Thoracic aorta (tissue), 2 donors: ENCODE measurements at regions not wholly inside any gene's neighbourhood (a gene's known extent, or its start where the extent isn't known, plus 50 kb on each side); places are given as distances from the start of the nearest gene placed in this dataset.

Source experiments
- ATAC-seq: fragments of 150-250 bp; one replicate; pipeline ENCODE4 v1.8.0; 2017; ENCODE audit warnings: low read depth; ENCODE audit not compliant: insufficient number of reproducible peaks, low FRiP score
- DNase-seq: peaks from one replicate; pipeline ENCODE4 v3.0.0-alpha.2; 2020; ENCODE audit warnings: low spot score
- H3K27ac ChIP-seq, 2 donors: fragments of 200-600 bp; sonication (generic); 1 replicate in 1 of 2; 2 replicates in 1 of 2; pipeline ENCODE4 v1.5.1; 2016; ENCODE audit warnings: mild to moderate bottlenecking in 2 of 2, moderate library complexity in 2 of 2
- H3K27me3 ChIP-seq: fragments of 200-600 bp; sonication (generic); replicated peaks from 2 replicates; pipeline ENCODE4 v1.6.0; 2016; ENCODE audit warnings: mild to moderate bottlenecking; ENCODE audit not compliant: insufficient read depth
- H3K36me3 ChIP-seq: fragments of 200-600 bp; sonication (generic); one replicate; pipeline ENCODE4 v1.5.1; 2016
- H3K4me1 ChIP-seq, 2 donors: fragments of 200-600 bp; sonication (generic); 1 replicate in 1 of 2; 2 replicates in 1 of 2; pipeline versions ENCODE4 v1.5.1 to v1.6.0; 2016; ENCODE audit warnings: low read depth in 2 of 2, mild to moderate bottlenecking in 1 of 2; ENCODE audit not compliant: control insufficient read depth in 1 of 2
- H3K4me3 ChIP-seq: fragments of 200-600 bp; sonication (generic); 2 replicates; pipeline ENCODE4 v1.5.1; 2016; ENCODE audit warnings: mild to moderate bottlenecking
- H3K9me3 ChIP-seq: fragments of 200-600 bp; sonication (generic); 2 replicates; pipeline ENCODE4 v1.5.1; 2016
- CTCF ChIP-seq: fragments of 200-600 bp; sonication (generic); IDR thresholded peaks from one replicate; pipeline ENCODE4 v1.5.1; 2019; ENCODE audit warnings: antibody characterized with exemption

- no peaks in the 10 kb centered on the region for H3K36me3 ChIP-seq
- DNase-seq (no peak), ATAC-seq (no peak)
- H3K27ac ChIP-seq, result no peak overlapping the region
- no peak overlapping the region for H3K4me3 ChIP-seq
- TF ChIP-seq CTCF, result no peak
- no peaks in the 10 kb centered on the region for H3K27me3 ChIP-seq
- no peaks in the 10 kb centered on the region for H3K4me1 ChIP-seq
- H3K9me3 ChIP-seq, result no peaks in the 10 kb centered on the region
These were observed 80.8 kb upstream of the JUN start for GRCh38 chr1:58864654-58865053.

GRCh38 chr1:58866578-58866977, 82.7 kb upstream of the JUN start:
- Histone ChIP-seq H3K4me3 (no peak overlapping the region), H3K27ac (no peak overlapping the region), H3K27me3 (no peaks in the 10 kb centered on the region), H3K36me3 (no peaks in the 10 kb centered on the region), H3K4me1 (no peaks in the 10 kb centered on the region), H3K9me3 (no peaks in the 10 kb centered on the region)
- ATAC-seq, result no peak
- no peak for TF ChIP-seq CTCF
- DNase-seq, result no peak

GRCh38 chr1:58869638-58870297, 85.9 kb upstream of the JUN start:
- Histone ChIP-seq H3K27me3 (no peaks in the 10 kb centered on the region), H3K4me3 (no peak overlapping the region), H3K4me1 (peaks cover 5 to 9% of the 10 kb centered on the region in 2 donors), H3K9me3 (no peaks in the 10 kb centered on the region), H3K27ac (no peak overlapping the region), H3K36me3 (no peaks in the 10 kb centered on the region)
- ATAC-seq (no peak), DNase-seq (no peak)
- no peak for TF ChIP-seq CTCF

GRCh38 chr1:58870298-58870676, 86.4 kb upstream of the JUN start:
- Histone ChIP-seq H3K4me1 (peaks cover 9 to 14% of the 10 kb centered on the region in 2 donors), H3K36me3 (no peaks in the 10 kb centered on the region), H3K4me3 (no peak overlapping the region), H3K9me3 (no peaks in the 10 kb centered on the region), H3K27ac (no peak overlapping the region), H3K27me3 (no peaks in the 10 kb centered on the region)
- DNase-seq (no peak), ATAC-seq (no peak)
- no peak for TF ChIP-seq CTCF

- H3K36me3 ChIP-seq, result no peaks in the 10 kb centered on the region
- H3K4me3 ChIP-seq, result peak overlapping the region; percentile 18
- DNase-seq (no peak), ATAC-seq (no peak)
- peak overlapping the region; percentile 61 to 66 for H3K27ac ChIP-seq
- no peaks in the 10 kb centered on the region for H3K9me3 ChIP-seq
- no peaks in the 10 kb centered on the region for H3K27me3 ChIP-seq
- H3K4me1 ChIP-seq, result peaks cover 9 to 17% of the 10 kb centered on the region in 2 donors
- TF ChIP-seq CTCF, result no peak
These were observed 90.5 kb upstream of the JUN start for GRCh38 chr1:58874342-58874741.
